ENCODE measurements at regions not wholly inside any gene's neighbourhood (a gene's known extent, or its start where the extent isn't known, plus 50 kb on each side); places are given as distances from the start of the nearest gene placed in this dataset.

DNA sequence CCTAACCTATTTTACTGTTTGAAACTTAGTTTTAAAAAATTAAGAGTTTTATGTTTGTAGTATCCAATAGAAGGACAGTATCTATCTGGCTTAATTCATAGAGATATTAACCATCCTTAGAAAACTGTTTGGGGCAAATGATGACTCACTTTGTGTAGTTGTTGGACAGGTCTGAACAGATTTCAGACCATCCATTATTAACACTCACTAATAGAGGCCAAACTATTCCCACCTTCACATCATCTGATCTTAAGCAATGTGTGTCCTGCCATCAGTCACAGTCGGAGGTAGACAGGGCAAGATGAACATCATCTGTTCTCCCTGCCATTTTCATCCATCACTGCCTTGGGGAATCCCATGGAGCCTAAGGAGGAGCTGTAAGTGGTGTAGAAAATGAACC, 164.6 kb upstream of the DCC start (continued):
- TF ChIP-seq, protein P1, sequence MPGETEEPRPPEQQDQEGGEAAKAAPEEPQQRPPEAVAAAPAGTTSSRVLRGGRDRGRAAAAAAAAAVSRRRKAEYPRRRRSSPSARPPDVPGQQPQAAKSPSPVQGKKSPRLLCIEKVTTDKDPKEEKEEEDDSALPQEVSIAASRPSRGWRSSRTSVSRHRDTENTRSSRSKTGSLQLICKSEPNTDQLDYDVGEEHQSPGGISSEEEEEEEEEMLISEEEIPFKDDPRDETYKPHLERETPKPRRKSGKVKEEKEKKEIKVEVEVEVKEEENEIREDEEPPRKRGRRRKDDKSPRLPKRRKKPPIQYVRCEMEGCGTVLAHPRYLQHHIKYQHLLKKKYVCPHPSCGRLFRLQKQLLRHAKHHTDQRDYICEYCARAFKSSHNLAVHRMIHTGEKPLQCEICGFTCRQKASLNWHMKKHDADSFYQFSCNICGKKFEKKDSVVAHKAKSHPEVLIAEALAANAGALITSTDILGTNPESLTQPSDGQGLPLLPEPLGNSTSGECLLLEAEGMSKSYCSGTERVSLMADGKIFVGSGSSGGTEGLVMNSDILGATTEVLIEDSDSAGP (CRISPR knock-in tag; IDR thresholded peaks at IDR 0.05): no peak

DNA sequence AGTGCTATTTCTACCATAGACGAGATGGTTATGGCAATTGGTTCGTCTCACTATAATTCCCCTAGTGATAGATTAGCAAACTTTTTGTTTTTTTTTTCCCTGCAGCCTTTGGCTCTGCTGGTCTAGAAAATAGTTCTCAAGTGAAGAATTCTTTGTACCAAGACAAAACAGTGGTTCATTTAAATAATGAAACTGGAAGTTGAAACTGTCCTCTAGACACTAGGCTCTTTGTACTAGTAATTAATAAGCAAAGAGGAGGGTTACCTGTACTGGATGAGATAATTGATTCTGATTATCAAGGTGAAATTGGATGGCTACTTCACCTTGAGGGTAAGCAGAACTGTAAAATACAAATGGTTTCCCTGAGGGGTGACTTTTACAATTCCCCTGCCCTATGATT, 156.9 kb upstream of the DCC start:
- whole genome bisulfite sequencing (ENCODE audit: insufficient coverage, low coverage, missing lambda C conversion rate): 0% methylated on average over 2 of the region's 2 CpGs
- ChIA-PET CTCF (ENCODE audit: low intra/inter-chr PET ratio) (no interaction called here), POLR2A (no interaction called here)
- FAIRE-seq (no peak), ATAC-seq (no peak), DNase-seq (ENCODE audit: extremely low read depth in 1 of 4, low spot score in 3 of 4) (no peak)
- Histone ChIP-seq H3K36me3 (ENCODE audit: control insufficient read depth, insufficient read depth, low read length) (no peaks in the 10 kb centered on the region), H3K9me1 (ENCODE audit: control insufficient read depth, insufficient read depth, low read length) (no peaks in the 10 kb centered on the region), H3K79me2 (ENCODE audit: control insufficient read depth, insufficient read depth, low read length) (no peaks in the 10 kb centered on the region), H3K4me3 (no peak overlapping the region), H3K9me3 (replicated peaks; ENCODE audit: control insufficient read depth, insufficient read depth, low read depth, low read length) (no peaks in the 10 kb centered on the region), H3K27me3 (ENCODE audit: control insufficient read depth in 2 of 2, insufficient read depth in 2 of 2, low read length in 2 of 2) (no peaks in the 10 kb centered on the region), H3K9ac (ENCODE audit: insufficient read depth in 1 of 2, low read depth in 2 of 2, low read length in 2 of 2) (no peak overlapping the region), H3K4me1 (replicated peaks in 1 of 2; ENCODE audit: control insufficient read depth in 2 of 2, insufficient read depth in 2 of 2, low read length in 2 of 2) (no peaks in the 10 kb centered on the region), H3K27ac (ENCODE audit: extremely low read depth, low read depth, low read length) (no peak overlapping the region), H3K4me2 (ENCODE audit: insufficient read depth, low read length) (no peak overlapping the region), H4K20me1 (replicated peaks; ENCODE audit: control insufficient read depth, insufficient read depth, low read length) (no peaks in the 10 kb centered on the region), H2AFZ (ENCODE audit: low read depth, low read length) (no peak overlapping the region)
- intact Hi-C loops (cut with micrococcal nuclease) (no loop called here), in situ Hi-C loops (cut with MboI) (no loop called here)
- no TSS peak for BruUV-seq (replicated peaks)
- TF ChIP-seq, protein P2, sequence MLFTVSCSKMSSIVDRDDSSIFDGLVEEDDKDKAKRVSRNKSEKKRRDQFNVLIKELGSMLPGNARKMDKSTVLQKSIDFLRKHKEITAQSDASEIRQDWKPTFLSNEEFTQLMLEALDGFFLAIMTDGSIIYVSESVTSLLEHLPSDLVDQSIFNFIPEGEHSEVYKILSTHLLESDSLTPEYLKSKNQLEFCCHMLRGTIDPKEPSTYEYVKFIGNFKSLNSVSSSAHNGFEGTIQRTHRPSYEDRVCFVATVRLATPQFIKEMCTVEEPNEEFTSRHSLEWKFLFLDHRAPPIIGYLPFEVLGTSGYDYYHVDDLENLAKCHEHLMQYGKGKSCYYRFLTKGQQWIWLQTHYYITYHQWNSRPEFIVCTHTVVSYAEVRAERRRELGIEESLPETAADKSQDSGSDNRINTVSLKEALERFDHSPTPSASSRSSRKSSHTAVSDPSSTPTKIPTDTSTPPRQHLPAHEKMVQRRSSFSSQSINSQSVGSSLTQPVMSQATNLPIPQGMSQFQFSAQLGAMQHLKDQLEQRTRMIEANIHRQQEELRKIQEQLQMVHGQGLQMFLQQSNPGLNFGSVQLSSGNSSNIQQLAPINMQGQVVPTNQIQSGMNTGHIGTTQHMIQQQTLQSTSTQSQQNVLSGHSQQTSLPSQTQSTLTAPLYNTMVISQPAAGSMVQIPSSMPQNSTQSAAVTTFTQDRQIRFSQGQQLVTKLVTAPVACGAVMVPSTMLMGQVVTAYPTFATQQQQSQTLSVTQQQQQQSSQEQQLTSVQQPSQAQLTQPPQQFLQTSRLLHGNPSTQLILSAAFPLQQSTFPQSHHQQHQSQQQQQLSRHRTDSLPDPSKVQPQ (CRISPR knock-in tag; IDR thresholded peaks at IDR 0.05; ENCODE audit: borderline replicate concordance): no peak
- no peak for TF ChIP-seq CHD4 (IDR thresholded peaks at IDR 0.05; ENCODE audit: insufficient read depth, insufficient replicate concordance, low read depth, low read length, poor library complexity, severe bottlenecking)
- no peak for TF ChIP-seq PYGO2 (tag; IDR thresholded peaks at IDR 0.05)
- TF ChIP-seq, protein P3, sequence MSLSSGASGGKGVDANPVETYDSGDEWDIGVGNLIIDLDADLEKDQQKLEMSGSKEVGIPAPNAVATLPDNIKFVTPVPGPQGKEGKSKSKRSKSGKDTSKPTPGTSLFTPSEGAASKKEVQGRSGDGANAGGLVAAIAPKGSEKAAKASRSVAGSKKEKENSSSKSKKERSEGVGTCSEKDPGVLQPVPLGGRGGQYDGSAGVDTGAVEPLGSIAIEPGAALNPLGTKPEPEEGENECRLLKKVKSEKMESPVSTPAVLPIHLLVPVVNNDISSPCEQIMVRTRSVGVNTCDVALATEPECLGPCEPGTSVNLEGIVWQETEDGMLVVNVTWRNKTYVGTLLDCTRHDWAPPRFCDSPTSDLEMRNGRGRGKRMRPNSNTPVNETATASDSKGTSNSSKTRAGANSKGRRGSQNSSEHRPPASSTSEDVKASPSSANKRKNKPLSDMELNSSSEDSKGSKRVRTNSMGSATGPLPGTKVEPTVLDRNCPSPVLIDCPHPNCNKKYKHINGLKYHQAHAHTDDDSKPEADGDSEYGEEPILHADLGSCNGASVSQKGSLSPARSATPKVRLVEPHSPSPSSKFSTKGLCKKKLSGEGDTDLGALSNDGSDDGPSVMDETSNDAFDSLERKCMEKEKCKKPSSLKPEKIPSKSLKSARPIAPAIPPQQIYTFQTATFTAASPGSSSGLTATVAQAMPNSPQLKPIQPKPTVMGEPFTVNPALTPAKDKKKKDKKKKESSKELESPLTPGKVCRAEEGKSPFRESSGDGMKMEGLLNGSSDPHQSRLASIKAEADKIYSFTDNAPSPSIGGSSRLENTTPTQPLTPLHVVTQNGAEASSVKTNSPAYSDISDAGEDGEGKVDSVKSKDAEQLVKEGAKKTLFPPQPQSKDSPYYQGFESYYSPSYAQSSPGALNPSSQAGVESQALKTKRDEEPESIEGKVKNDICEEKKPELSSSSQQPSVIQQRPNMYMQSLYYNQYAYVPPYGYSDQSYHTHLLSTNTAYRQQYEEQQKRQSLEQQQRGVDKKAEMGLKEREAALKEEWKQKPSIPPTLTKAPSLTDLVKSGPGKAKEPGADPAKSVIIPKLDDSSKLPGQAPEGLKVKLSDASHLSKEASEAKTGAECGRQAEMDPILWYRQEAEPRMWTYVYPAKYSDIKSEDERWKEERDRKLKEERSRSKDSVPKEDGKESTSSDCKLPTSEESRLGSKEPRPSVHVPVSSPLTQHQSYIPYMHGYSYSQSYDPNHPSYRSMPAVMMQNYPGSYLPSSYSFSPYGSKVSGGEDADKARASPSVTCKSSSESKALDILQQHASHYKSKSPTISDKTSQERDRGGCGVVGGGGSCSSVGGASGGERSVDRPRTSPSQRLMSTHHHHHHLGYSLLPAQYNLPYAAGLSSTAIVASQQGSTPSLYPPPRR (CRISPR knock-in tag; IDR thresholded peaks at IDR 0.05; ENCODE audit: borderline replicate concordance): no peak
- TF ChIP-seq, protein P4, sequence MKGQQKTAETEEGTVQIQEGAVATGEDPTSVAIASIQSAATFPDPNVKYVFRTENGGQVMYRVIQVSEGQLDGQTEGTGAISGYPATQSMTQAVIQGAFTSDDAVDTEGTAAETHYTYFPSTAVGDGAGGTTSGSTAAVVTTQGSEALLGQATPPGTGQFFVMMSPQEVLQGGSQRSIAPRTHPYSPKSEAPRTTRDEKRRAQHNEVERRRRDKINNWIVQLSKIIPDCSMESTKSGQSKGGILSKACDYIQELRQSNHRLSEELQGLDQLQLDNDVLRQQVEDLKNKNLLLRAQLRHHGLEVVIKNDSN (CRISPR knock-in tag; IDR thresholded peaks at IDR 0.05): no peak
- TF ChIP-seq RFX1 (IDR thresholded peaks at IDR 0.05): no peak
- TF ChIP-seq RUNX1 (IDR thresholded peaks at IDR 0.05; ENCODE audit: low read depth): no peak
- no peak for TF ChIP-seq THRAP3 (IDR thresholded peaks at IDR 0.05; ENCODE audit: borderline replicate concordance)
- TF ChIP-seq RFX5 (IDR thresholded peaks at IDR 0.05; ENCODE audit: low read depth, low read length): no peak
- TF ChIP-seq PHF8 (IDR thresholded peaks at IDR 0.05; ENCODE audit: borderline replicate concordance, low read length): no peak

Measured in K562 (cell line).